GM12873 (cell line): ENCODE measurements at regions not wholly inside any gene's neighbourhood (a gene's known extent, or its start where the extent isn't known, plus 50 kb on each side); places are given as distances from the start of the nearest gene placed in this dataset.

Experiments
- CTCF ChIP-seq: IDR thresholded peaks from 2 replicates; pipeline ENCODE4 v1.5.1; 2012; ENCODE audit warnings: low read depth, mild to moderate bottlenecking, moderate library complexity, low read length, control low read depth; ENCODE audit not compliant: insufficient read depth; ENCODE audit errors: missing control alignments

DNA sequence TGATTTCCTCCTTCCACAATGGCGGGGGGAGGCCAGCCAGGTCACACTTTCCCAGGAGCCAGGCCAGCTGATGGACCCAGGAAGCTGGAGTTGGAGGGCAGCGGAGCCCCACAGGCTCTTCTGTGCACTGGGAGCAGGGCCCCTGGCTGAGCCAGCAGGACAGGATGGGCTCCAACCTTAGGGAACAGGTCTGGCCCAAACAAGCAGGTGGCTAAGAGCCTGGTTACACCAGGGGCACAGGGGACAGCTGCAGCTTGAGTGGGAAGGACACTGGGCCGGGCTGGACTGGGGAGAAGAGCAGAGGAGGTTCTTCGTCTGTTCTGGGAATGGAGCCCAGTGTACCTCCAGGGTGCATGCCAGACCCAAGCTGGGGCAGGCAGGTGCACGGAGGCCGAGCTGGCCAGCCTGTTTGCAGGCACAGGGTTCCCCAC is 102.3 kb downstream of the DLL1 start:
- no peak for TF ChIP-seq CTCF

GRCh38 chr6:170187669-170188566 is 103.0 kb downstream of the DLL1 start:
- no peak for TF ChIP-seq CTCF

DNA sequence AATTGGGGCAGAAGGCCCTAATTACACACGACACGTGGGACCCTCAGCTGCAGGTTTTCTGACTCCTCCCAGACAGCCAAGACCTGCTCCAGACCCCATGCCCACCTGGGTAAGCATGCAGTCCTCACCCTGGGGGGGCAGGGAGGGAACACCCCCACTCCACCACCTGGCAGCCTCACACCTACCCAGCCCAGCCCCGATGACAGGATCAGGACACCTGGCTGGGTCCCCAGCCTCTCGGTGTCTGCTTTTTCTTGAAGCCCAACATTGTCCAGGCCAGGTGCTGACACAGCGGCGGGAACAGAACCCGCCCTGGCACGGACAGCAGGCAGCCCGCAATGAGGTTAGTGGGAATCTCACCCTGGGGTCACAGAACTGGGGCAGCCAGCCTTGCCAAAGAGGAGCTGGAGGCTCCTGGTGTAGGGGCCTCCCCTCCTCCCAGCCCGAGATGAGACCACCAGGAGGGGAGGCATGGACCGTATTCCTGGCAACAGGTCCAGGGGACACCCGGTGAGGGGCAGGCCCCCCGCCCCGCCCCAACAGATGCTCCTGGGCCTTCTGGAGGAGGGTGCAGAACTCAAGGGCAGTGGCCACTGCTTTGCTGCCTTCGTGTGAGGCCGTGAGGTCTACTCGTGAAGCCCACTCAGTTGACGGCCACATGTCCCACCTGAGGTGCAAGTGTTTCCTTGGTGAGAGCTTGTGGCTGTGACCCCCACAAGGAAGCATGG is 103.8 kb downstream of the DLL1 start:
- TF ChIP-seq CTCF, result no peak

DNA sequence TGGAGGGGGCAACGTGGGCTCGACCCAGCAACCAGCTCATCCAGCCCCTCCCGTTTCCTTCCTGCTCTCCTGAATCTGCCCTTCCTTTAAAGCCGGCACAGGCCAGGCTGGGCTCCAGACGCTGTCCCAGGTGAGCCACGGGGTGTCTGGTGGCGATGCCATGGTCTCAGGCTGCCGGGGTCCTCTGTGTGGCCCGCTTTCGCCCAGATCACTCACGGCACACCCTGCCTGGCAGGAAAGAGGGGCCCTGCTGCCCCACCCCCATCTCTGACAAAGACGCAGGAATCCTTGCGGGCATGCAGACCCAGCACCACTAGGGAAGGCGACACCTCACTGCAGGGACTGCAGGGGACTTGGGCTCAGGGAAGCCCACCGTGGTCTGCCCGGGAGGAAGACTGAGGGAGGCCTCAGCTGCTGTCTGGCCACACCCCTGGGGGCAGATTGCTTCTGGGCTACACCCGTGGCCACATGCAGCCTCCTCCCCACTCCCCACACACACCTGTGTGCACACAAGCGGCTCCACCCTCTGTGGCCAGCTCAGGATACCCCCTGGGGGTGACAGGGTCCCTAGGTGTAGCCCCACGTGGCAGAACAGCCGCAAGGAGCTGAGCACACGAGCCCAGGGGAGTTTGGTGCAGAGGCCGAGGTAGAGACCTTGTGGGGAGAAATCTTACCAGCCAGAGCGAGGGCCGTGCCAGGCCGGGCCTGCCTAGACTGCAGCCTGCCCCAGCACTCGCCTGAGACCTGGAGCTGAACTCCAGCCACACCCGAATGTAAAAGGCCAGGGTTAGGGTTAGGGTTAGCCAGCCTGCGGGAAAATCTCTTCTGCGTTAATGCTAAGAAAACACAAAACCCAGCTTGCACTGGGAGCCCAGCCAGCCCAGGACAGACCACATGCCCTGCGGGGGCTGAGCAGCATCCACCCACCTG is 104.6 kb downstream of the DLL1 start:
- TF ChIP-seq CTCF, result no peak

DNA sequence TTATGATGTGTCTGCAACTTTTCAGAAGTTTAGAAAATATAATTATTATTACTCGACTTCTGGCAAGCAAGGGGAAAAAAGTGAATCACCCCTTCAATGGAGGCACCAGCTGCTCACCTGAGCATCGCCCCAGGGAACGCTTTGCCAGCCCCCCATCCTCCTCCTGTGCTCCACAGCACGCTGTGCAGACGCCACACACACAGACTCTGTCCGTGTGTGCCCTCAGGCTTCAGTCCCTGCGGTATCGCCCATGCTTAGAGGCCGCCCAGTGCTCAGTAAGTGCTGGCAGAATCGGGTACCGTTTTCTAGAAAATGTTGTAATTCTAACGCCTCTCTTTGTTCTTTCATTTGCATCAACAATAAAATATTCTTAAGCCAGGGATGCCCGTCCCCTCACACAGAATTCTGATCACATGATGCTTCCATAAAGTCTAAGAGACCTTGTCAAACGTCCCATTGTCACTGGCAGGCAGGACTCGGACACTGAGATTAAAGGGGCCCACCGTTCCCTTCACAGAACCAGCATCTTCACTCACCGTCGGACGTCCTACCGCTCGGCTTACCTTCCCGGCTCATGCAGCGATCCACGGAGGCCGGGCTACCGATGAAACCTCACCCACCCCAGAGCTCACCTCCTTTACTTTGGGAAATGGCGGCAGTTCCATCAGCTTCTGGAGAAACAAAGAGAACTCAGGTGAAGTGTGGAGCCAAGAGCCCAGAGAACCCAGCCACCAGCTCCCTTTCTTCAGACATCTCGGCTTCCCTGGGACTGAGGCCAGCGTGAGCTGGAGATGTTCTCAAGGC is 105.5 kb downstream of the DLL1 start:
- no peak for TF ChIP-seq CTCF

DNA sequence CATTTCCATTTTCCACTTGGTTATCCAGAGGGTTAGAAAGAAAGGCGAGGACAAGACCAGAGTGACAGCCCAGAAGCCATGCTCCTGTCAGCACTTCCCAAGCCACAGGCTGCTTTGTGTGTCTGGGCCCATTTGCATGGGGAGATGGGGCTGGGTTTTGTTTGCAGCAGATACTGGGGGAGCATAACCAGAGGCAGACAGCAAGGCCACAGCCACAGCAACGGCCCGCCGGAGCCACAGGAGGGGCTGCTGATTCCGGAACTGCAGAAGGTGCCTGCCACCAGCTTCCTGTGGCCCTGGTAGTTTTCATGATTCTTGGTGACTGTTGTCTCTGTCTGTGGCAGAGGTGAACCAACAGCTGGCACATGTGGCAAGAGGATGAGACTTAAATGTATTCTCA is 106.6 kb downstream of the DLL1 start:
- no peak for TF ChIP-seq CTCF
